ENCODE measurements at regions not wholly inside any gene's neighbourhood (a gene's known extent, or its start where the extent isn't known, plus 50 kb on each side); places are given as distances from the start of the nearest gene placed in this dataset.

DNA sequence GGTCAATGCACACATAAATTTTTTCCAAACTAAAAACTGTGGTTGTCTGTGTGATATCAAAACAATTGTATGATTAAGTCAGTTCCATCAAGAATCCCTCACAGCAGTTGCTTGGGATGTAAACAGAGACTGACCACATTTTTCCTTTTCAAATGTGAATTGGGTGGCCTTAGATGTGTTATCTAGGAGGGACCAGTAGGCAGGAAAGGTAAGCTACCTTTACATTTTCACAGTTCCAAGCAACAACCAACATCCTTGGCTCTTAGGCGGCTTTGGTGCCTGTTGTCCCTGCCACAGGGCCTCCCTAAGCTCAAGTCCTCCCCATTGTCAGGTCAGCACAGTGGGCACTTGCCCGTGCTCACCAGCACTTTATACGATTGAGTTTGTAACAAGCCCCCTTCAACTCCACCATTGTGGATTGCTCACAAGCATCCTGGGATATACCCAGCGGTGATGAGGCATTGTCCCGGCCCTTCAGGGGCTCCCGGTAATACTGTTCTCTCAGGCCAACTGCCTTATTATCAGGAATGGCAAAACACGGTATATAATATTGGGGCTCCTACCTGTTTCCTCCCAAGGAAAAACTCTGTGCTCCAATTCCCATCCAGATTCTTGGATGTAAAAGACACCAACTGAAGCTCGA lies 114.9 kb upstream of the ANKRD1 start:
- Histone ChIP-seq H3K9ac (ENCODE audit: low read length) (no peak overlapping the region), H2AFZ (ENCODE audit: low read depth, low read length) (no peak overlapping the region), H3K14ac (ENCODE audit: low read length in 2 of 2) (no peak overlapping the region), H3K18ac (ENCODE audit: low read depth in 1 of 2, low read length in 2 of 2) (no peak overlapping the region), H2BK12ac (ENCODE audit: low read length in 2 of 2) (no peak overlapping the region), H3K9me3 (ENCODE audit: control insufficient read depth, low read length) (no peaks in the 10 kb centered on the region), H2BK5ac (ENCODE audit: low read depth, low read length, poor library complexity, severe bottlenecking) (no peak overlapping the region), H3K4me1 (ENCODE audit: control insufficient read depth, insufficient read depth, low read depth, low read length) (no peaks in the 10 kb centered on the region), H3K79me1 (replicated peaks; ENCODE audit: low read length, poor library complexity, severe bottlenecking) (no peaks in the 10 kb centered on the region), H3K23ac (ENCODE audit: low read length in 2 of 2) (no peak overlapping the region), H4K91ac (ENCODE audit: low read length) (no peak overlapping the region), H2AK5ac (ENCODE audit: low read length, severe bottlenecking) (no peak overlapping the region), H3K4me3 (ENCODE audit: insufficient read depth in 1 of 2, low read depth in 1 of 2, low read length in 2 of 2) (no peak overlapping the region), H3K36me3 (ENCODE audit: control insufficient read depth in 1 of 2, insufficient read depth in 2 of 2, low read depth in 1 of 2, low read length in 2 of 2) (no peaks in the 10 kb centered on the region), H3K27ac (ENCODE audit: low read length, poor library complexity, severe bottlenecking) (no peak overlapping the region), H3K27me3 (ENCODE audit: control insufficient read depth in 1 of 2, insufficient read depth in 1 of 2, low read length in 2 of 2) (peaks cover 0 to 6% of the 10 kb centered on the region in 2 experiments), H2BK120ac (ENCODE audit: low read depth, low read length) (no peak overlapping the region), H2BK15ac (ENCODE audit: low read depth, poor library complexity, severe bottlenecking) (peak overlapping the region; percentile 65), H3K4ac (ENCODE audit: low read depth in 1 of 2, low read length in 2 of 2) (no peak overlapping the region), H4K8ac (ENCODE audit: low read length) (no peak overlapping the region), H3K4me2 (ENCODE audit: low read length, poor library complexity, severe bottlenecking) (no peak overlapping the region)
- DNase-seq, result no peak
- WGBS, result 87% methylated on average over 8 of the region's 8 CpGs

DNA sequence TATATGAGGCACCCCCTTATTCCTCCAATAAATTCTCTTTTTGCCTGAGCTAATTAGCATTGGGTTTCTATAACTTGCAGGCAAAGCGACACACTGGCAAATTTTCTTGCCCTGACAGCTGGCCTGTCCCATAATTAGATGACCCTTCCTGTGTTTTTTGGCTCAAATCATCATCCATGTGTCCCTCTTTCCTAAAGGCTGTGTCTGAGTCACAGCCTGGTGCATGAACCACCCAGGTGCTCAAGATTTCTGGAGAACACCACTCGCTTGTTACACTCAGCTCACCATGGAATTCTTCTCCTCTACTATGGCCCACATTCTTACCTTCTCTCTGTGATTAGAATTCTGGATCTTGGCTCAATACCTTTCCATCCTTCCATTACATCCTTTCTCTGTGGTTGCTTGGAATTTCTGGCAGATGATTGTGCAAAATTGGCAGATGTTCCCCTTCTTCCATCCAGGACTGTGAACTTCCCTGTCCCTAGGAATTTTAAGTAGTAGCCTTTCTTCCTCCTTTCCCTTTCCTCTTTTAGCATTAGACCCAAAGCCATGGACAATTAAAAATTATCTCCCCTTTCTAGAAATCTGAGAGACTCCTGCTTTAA lies 116.0 kb upstream of the ANKRD1 start:
- H2BK120ac ChIP-seq (ENCODE audit: low read depth, low read length), result no peak overlapping the region
- no peaks in the 10 kb centered on the region for H3K36me3 ChIP-seq (ENCODE audit: control insufficient read depth in 1 of 2, insufficient read depth in 2 of 2, low read depth in 1 of 2, low read length in 2 of 2)
- no peak overlapping the region for H3K4me2 ChIP-seq (ENCODE audit: low read length, poor library complexity, severe bottlenecking)
- no peak overlapping the region for H2AK5ac ChIP-seq (ENCODE audit: low read length, severe bottlenecking)
- WGBS, result 95% methylated on average over 2 of the region's 2 CpGs
- peak overlapping the region in 1 of 2 experiments; percentile 37 for H3K14ac ChIP-seq (ENCODE audit: low read length in 2 of 2)
- no peak overlapping the region for H2BK15ac ChIP-seq (ENCODE audit: low read depth, poor library complexity, severe bottlenecking)
- H2BK12ac ChIP-seq (ENCODE audit: low read length in 2 of 2), result peak overlapping the region in 1 of 2 experiments; percentile 33
- no peak overlapping the region for H3K27ac ChIP-seq (ENCODE audit: low read length, poor library complexity, severe bottlenecking)
- no peak overlapping the region for H3K9ac ChIP-seq (ENCODE audit: low read length)
- H4K8ac ChIP-seq (ENCODE audit: low read length), result no peak overlapping the region
- no peak overlapping the region for H3K18ac ChIP-seq (ENCODE audit: low read depth in 1 of 2, low read length in 2 of 2)
- no peak overlapping the region for H4K91ac ChIP-seq (ENCODE audit: low read length)
- no peaks in the 10 kb centered on the region for H3K79me1 ChIP-seq (replicated peaks; ENCODE audit: low read length, poor library complexity, severe bottlenecking)
- no peak overlapping the region for H2AFZ ChIP-seq (ENCODE audit: low read depth, low read length)
- no peak overlapping the region for H3K4ac ChIP-seq (ENCODE audit: low read depth in 1 of 2, low read length in 2 of 2)
- H3K23ac ChIP-seq (ENCODE audit: low read length in 2 of 2), result no peak overlapping the region
- no peak overlapping the region for H3K4me3 ChIP-seq (ENCODE audit: insufficient read depth in 1 of 2, low read depth in 1 of 2, low read length in 2 of 2)
- H3K27me3 ChIP-seq (ENCODE audit: control insufficient read depth in 1 of 2, insufficient read depth in 1 of 2, low read length in 2 of 2), result peaks cover 0 to 7% of the 10 kb centered on the region in 2 experiments
- H3K4me1 ChIP-seq (ENCODE audit: control insufficient read depth, insufficient read depth, low read depth, low read length), result no peaks in the 10 kb centered on the region
- no peak for DNase-seq
- no peak overlapping the region for H2BK5ac ChIP-seq (ENCODE audit: low read depth, low read length, poor library complexity, severe bottlenecking)
- no peaks in the 10 kb centered on the region for H3K9me3 ChIP-seq (ENCODE audit: control insufficient read depth, low read length)

- Histone ChIP-seq H2BK12ac (ENCODE audit: low read length in 2 of 2) (no peak overlapping the region), H3K27ac (ENCODE audit: low read length, poor library complexity, severe bottlenecking) (no peak overlapping the region), H3K27me3 (ENCODE audit: control insufficient read depth in 1 of 2, insufficient read depth in 1 of 2, low read length in 2 of 2) (peaks cover 0 to 7% of the 10 kb centered on the region in 2 experiments), H3K4me2 (ENCODE audit: low read length, poor library complexity, severe bottlenecking) (no peak overlapping the region), H2BK120ac (ENCODE audit: low read depth, low read length) (no peak overlapping the region), H4K8ac (ENCODE audit: low read length) (no peak overlapping the region), H2AFZ (ENCODE audit: low read depth, low read length) (no peak overlapping the region), H3K9ac (ENCODE audit: low read length) (no peak overlapping the region), H3K23ac (ENCODE audit: low read length in 2 of 2) (no peak overlapping the region), H4K91ac (ENCODE audit: low read length) (no peak overlapping the region), H2BK5ac (ENCODE audit: low read depth, low read length, poor library complexity, severe bottlenecking) (no peak overlapping the region), H2BK15ac (ENCODE audit: low read depth, poor library complexity, severe bottlenecking) (no peak overlapping the region), H3K4me3 (ENCODE audit: insufficient read depth in 1 of 2, low read depth in 1 of 2, low read length in 2 of 2) (no peak overlapping the region), H3K18ac (ENCODE audit: low read depth in 1 of 2, low read length in 2 of 2) (no peak overlapping the region), H3K9me3 (ENCODE audit: control insufficient read depth, low read length) (no peaks in the 10 kb centered on the region), H3K36me3 (ENCODE audit: control insufficient read depth in 1 of 2, insufficient read depth in 2 of 2, low read depth in 1 of 2, low read length in 2 of 2) (no peaks in the 10 kb centered on the region), H3K79me1 (replicated peaks; ENCODE audit: low read length, poor library complexity, severe bottlenecking) (no peaks in the 10 kb centered on the region), H3K4ac (ENCODE audit: low read depth in 1 of 2, low read length in 2 of 2) (no peak overlapping the region), H3K14ac (ENCODE audit: low read length in 2 of 2) (no peak overlapping the region), H3K4me1 (ENCODE audit: control insufficient read depth, insufficient read depth, low read depth, low read length) (no peaks in the 10 kb centered on the region), H2AK5ac (ENCODE audit: low read length, severe bottlenecking) (no peak overlapping the region)
- no peak for DNase-seq
- WGBS, result 93% methylated on average over 2 of the region's 3 CpGs
These were observed 118.1 kb upstream of the ANKRD1 start for GRCh38 chr10:91038971-91039370.

DNA sequence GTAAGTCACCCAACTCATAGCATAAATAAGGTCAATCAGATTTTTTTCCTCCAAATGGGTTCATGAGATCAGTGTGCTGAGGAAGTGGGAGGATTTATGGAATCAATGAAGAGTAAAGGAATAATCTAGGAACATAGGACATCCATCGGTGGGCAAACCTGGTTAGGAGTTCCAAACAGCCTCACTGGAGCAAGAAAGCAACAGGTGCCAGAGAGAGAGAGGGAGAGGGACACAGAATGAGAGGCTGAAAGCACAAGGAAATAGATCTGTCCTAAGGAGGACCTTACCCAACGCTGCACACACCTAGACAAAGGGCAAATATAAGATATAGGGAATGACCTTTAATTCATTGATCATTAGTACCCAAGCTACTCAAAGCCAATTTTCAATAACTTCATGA lies 119.5 kb upstream of the ANKRD1 start:
- WGBS, result 95% methylated on average over 1 of the region's 2 CpGs
- no peak overlapping the region for H2AK5ac ChIP-seq (ENCODE audit: low read length, severe bottlenecking)
- no peak overlapping the region for H3K4me2 ChIP-seq (ENCODE audit: low read length, poor library complexity, severe bottlenecking)
- no peaks in the 10 kb centered on the region for H3K4me1 ChIP-seq (ENCODE audit: control insufficient read depth, insufficient read depth, low read depth, low read length)
- no peak overlapping the region for H3K23ac ChIP-seq (ENCODE audit: low read length in 2 of 2)
- H3K9ac ChIP-seq (ENCODE audit: low read length), result no peak overlapping the region
- H3K27me3 ChIP-seq (ENCODE audit: control insufficient read depth in 1 of 2, insufficient read depth in 1 of 2, low read length in 2 of 2), result peaks cover 0 to 7% of the 10 kb centered on the region in 2 experiments
- no peaks in the 10 kb centered on the region for H3K9me3 ChIP-seq (ENCODE audit: control insufficient read depth, low read length)
- DNase-seq, result no peak
- H2BK120ac ChIP-seq (ENCODE audit: low read depth, low read length), result no peak overlapping the region
- H4K8ac ChIP-seq (ENCODE audit: low read length), result no peak overlapping the region
- H2BK12ac ChIP-seq (ENCODE audit: low read length in 2 of 2), result no peak overlapping the region
- H3K27ac ChIP-seq (ENCODE audit: low read length, poor library complexity, severe bottlenecking), result no peak overlapping the region
- no peak overlapping the region for H2BK15ac ChIP-seq (ENCODE audit: low read depth, poor library complexity, severe bottlenecking)
- no peak overlapping the region for H3K14ac ChIP-seq (ENCODE audit: low read length in 2 of 2)
- no peak overlapping the region for H2BK5ac ChIP-seq (ENCODE audit: low read depth, low read length, poor library complexity, severe bottlenecking)
- H4K91ac ChIP-seq (ENCODE audit: low read length), result no peak overlapping the region
- H3K79me1 ChIP-seq (replicated peaks; ENCODE audit: low read length, poor library complexity, severe bottlenecking), result no peaks in the 10 kb centered on the region
- H2AFZ ChIP-seq (ENCODE audit: low read depth, low read length), result no peak overlapping the region
- H3K36me3 ChIP-seq (ENCODE audit: control insufficient read depth in 1 of 2, insufficient read depth in 2 of 2, low read depth in 1 of 2, low read length in 2 of 2), result no peaks in the 10 kb centered on the region
- no peak overlapping the region for H3K18ac ChIP-seq (ENCODE audit: low read depth in 1 of 2, low read length in 2 of 2)
- H3K4me3 ChIP-seq (ENCODE audit: insufficient read depth in 1 of 2, low read depth in 1 of 2, low read length in 2 of 2), result no peak overlapping the region
- no peak overlapping the region for H3K4ac ChIP-seq (ENCODE audit: low read depth in 1 of 2, low read length in 2 of 2)
